Psoas muscle (tissue), 7 donors: ENCODE measurements at regions not wholly inside any gene's neighbourhood (a gene's known extent, or its start where the extent isn't known, plus 50 kb on each side); places are given as distances from the start of the nearest gene placed in this dataset.
"Not testable (repeated sequence)": the region's sequence is repeated elsewhere in the genome, so short reads cannot be mapped to it uniquely, and the experiment has no call there.

Experiments used
- ATAC-seq, 4 donors: fragments of 200-7000 bp; cut with Tn5 transposase; one replicate each; pipeline ENCODE4 v1.9.1; 2020; ENCODE audit warnings: moderate library complexity in 3 of 4, mild to moderate bottlenecking in 2 of 4
- DNase-seq, 2 donors: peaks; one replicate each; pipeline ENCODE4 v3.0.0-alpha.2; 2020
- H3K27ac ChIP-seq: fragments of 200-600 bp; one replicate; pipeline ENCODE4 v1.8.0; 2022
- H3K27me3 ChIP-seq, 3 donors: fragments of 200-600 bp in 1 of 3; one replicate each; pipeline versions ENCODE4 v1.6.1 to v1.8.0; 2013 to 2022; ENCODE audit warnings: low read length in 2 of 3, mild to moderate bottlenecking in 2 of 3, moderate library complexity in 1 of 3; ENCODE audit not compliant: insufficient read depth in 3 of 3
- H3K36me3 ChIP-seq, 2 donors: fragments of 200-600 bp in 1 of 2; one replicate each; pipeline versions ENCODE4 v1.6.1 to v1.8.0; 2013 to 2022; ENCODE audit warnings: low read depth in 1 of 2, mild to moderate bottlenecking in 1 of 2, moderate library complexity in 1 of 2; ENCODE audit not compliant: insufficient read depth in 1 of 2
- H3K4me1 ChIP-seq: fragments of 200-600 bp; one replicate; pipeline ENCODE4 v1.8.0; 2022
- H3K4me3 ChIP-seq: fragments of 200-600 bp; one replicate; pipeline ENCODE4 v1.8.0; 2022; ENCODE audit warnings: mild to moderate bottlenecking
- H3K9me3 ChIP-seq: fragments of 200-600 bp; one replicate; pipeline ENCODE4 v1.8.0; 2022
- CTCF ChIP-seq: fragments of 200-600 bp; IDR thresholded peaks from one replicate; pipeline ENCODE4 v1.8.0; 2022; ENCODE audit warnings: antibody characterized with exemption
- WGBS, 3 donors: extraction: QIAGEN DNeasy Blood & Tissue Kit; methylation state at CpG; one replicate each; pipeline versions ENCODE4 v1.1.6 to v1.1.7; 2013; 5-methylcytosine and 5-hydroxymethylcytosine counted together
- intact Hi-C, 2 donors: fragments of 100-400 bp; cut with DNase I; formaldehyde crosslinking; loops; one replicate each; pipeline versions ENCODE4 v1.11.0 to v1.14.2; 2022
- donor health status: healthy with polysubstance abuse.
- donor health status: DM: no; HTN: no; CAD: no; lungs with moderate emphysema.
- donor health status: Bipolar disorder and iron deficiency.
- donor health status: healthy.
- donor health status: DM: yes; HTN: yes; CAD: no.
- donor health status: DM: no; HTN: no; CAD: no.
- donor health status: DM: yes; HTN: yes; CAD: no.

- no peaks in the 10 kb centered on the region for H3K36me3 ChIP-seq
- H3K27ac ChIP-seq, result no peak overlapping the region
- no peak for TF ChIP-seq CTCF
- no peak overlapping the region for H3K4me3 ChIP-seq
- intact Hi-C loops, result no loop called here
- no peaks in the 10 kb centered on the region for H3K4me1 ChIP-seq
- no peaks in the 10 kb centered on the region for H3K9me3 ChIP-seq
- peaks cover 0 to 2% (median 0%) of the 10 kb centered on the region in 3 donors for H3K27me3 ChIP-seq
- DNase-seq (no peak), ATAC-seq (no peak)
- WGBS, 3 donors, result 12 to 25% (median 17%) methylated on average over 1 of the region's 1 CpG
Observed at GRCh38 chr7:51444936-51445335, 128.3 kb upstream of the COBL start.

- H3K27ac ChIP-seq, result no peak overlapping the region
- peak; percentile 56 for TF ChIP-seq CTCF
- no peaks in the 10 kb centered on the region for H3K4me1 ChIP-seq
- ATAC-seq (no peak), DNase-seq (no peak)
- no peaks in the 10 kb centered on the region for H3K36me3 ChIP-seq
- peaks cover 0 to 1% (median 0%) of the 10 kb centered on the region in 3 donors for H3K27me3 ChIP-seq
- intact Hi-C loops, result no loop called here
- 16 to 17% (median 17%) methylated on average over 13 of the region's 13 CpGs for WGBS, 3 donors
- H3K9me3 ChIP-seq, result no peaks in the 10 kb centered on the region
- H3K4me3 ChIP-seq, result no peak overlapping the region
Observed at GRCh38 chr7:51430480-51431086, 114.0 kb upstream of the COBL start.

GRCh38 chr7:51428217-51428887 lies 111.7 kb upstream of the COBL start:
- ATAC-seq, result no peak
- intact Hi-C loops, result no loop called here

GRCh38 chr7:51426163-51426562 lies 109.6 kb upstream of the COBL start:
- WGBS, 3 donors, result 81 to 86% (median 85%) methylated on average over 12 of the region's 12 CpGs
- TF ChIP-seq CTCF, result no peak
- peaks cover 0 to 1% (median 0%) of the 10 kb centered on the region in 3 donors for H3K27me3 ChIP-seq
- no peak overlapping the region for H3K4me3 ChIP-seq
- H3K9me3 ChIP-seq, result no peaks in the 10 kb centered on the region
- intact Hi-C loops, result no loop called here
- DNase-seq (no peak), ATAC-seq (no peak)
- no peak overlapping the region for H3K27ac ChIP-seq
- H3K4me1 ChIP-seq, result no peaks in the 10 kb centered on the region
- no peaks in the 10 kb centered on the region for H3K36me3 ChIP-seq

More at GRCh38 chr7:51428217-51428887, 111.7 kb upstream of the COBL start:
- Histone ChIP-seq H3K4me1 (no peaks in the 10 kb centered on the region), H3K27me3 (peaks cover 0 to 1% (median 0%) of the 10 kb centered on the region in 3 donors), H3K27ac (no peak overlapping the region), H3K9me3 (no peaks in the 10 kb centered on the region), H3K4me3 (no peak overlapping the region), H3K36me3 (no peaks in the 10 kb centered on the region)
- WGBS, 3 donors, result 74 to 79% (median 74%) methylated on average over 8 of the region's 8 CpGs
- TF ChIP-seq CTCF, result no peak
- no peak for DNase-seq

- H3K4me1 ChIP-seq, ATAC-seq, H3K27ac ChIP-seq, H3K9me3 ChIP-seq, H3K36me3 ChIP-seq, H3K27me3 ChIP-seq, H3K4me3 ChIP-seq, DNase-seq, intact Hi-C loops: not testable (repeated sequence)
- no CpG with 5 or more reads among the region's 3 CpGs for WGBS, 3 donors
Observed at GRCh38 chr7:51409934-51410333, 93.3 kb upstream of the COBL start.

- ATAC-seq, H3K27me3 ChIP-seq, H3K36me3 ChIP-seq, intact Hi-C loops, DNase-seq, H3K27ac ChIP-seq, H3K9me3 ChIP-seq, H3K4me3 ChIP-seq, H3K4me1 ChIP-seq: not testable (repeated sequence)
- 36 to 38% (median 36%) methylated on average over 3 of the region's 3 CpGs for WGBS, 3 donors
Observed at GRCh38 chr7:51397608-51398007, 81.0 kb upstream of the COBL start.

- H3K4me1 ChIP-seq, H3K4me3 ChIP-seq, H3K27me3 ChIP-seq, H3K27ac ChIP-seq, intact Hi-C loops, ATAC-seq, H3K36me3 ChIP-seq, DNase-seq, H3K9me3 ChIP-seq: not testable (repeated sequence)
- WGBS, 3 donors, result 61 to 66% (median 62%) methylated on average over 6 of the region's 6 CpGs
Observed at GRCh38 chr7:51393003-51393402, 76.4 kb upstream of the COBL start.

GRCh38 chr7:51389952-51390351 lies 73.3 kb upstream of the COBL start:
- DNase-seq, H3K36me3 ChIP-seq, H3K27me3 ChIP-seq, H3K4me3 ChIP-seq, H3K4me1 ChIP-seq, H3K9me3 ChIP-seq, ATAC-seq, intact Hi-C loops, H3K27ac ChIP-seq: not testable (repeated sequence)
- WGBS, 3 donors, result 92 to 98% (median 95%) methylated on average over 3 to 5 of the region's 8 CpGs
